Hindlimb muscle (tissue), 1 donor: ENCODE measurements at regions not wholly inside any gene's neighbourhood (a gene's known extent, or its start where the extent isn't known, plus 50 kb on each side); places are given as distances from the start of the nearest gene placed in this dataset.
"Not testable (repeated sequence)": the region's sequence is repeated elsewhere in the genome, so short reads cannot be mapped to it uniquely, and the experiment has no call there.

Source experiments
- DNase-seq: peaks from one replicate; pipeline ENCODE4 v3.0.0-alpha.2; 2013

- DNase-seq, result no peak
These were observed 84.6 kb upstream of the WDR72 start for GRCh38 chr15:53843869-53844569.

- DNase-seq, result no peak
These were observed 83.7 kb upstream of the WDR72 start for GRCh38 chr15:53843166-53843565.

- no peak for DNase-seq
These were observed 82.2 kb upstream of the WDR72 start for GRCh38 chr15:53841651-53842050.

GRCh38 chr15:53840681-53841080, 81.2 kb upstream of the WDR72 start:
- DNase-seq, result no peak

GRCh38 chr15:53837263-53837662, 77.8 kb upstream of the WDR72 start:
- DNase-seq, result no peak

GRCh38 chr15:53836618-53837017, 77.2 kb upstream of the WDR72 start:
- no peak for DNase-seq

GRCh38 chr15:53835309-53835708, 75.8 kb upstream of the WDR72 start:
- no peak for DNase-seq

- DNase-seq, result no peak
These were observed 74.8 kb upstream of the WDR72 start for GRCh38 chr15:53834214-53834613.

GRCh38 chr15:53833134-53833624, 73.7 kb upstream of the WDR72 start:
- peak; percentile 87 for DNase-seq

GRCh38 chr15:53831907-53832770, 72.7 kb upstream of the WDR72 start:
- no peak for DNase-seq

- DNase-seq, result no peak
These were observed 71.4 kb upstream of the WDR72 start for GRCh38 chr15:53830707-53831386.

- DNase-seq, result no peak
These were observed 70.5 kb upstream of the WDR72 start for GRCh38 chr15:53829923-53830459.

GRCh38 chr15:53829471-53829870, 70.0 kb upstream of the WDR72 start:
- DNase-seq, result no peak

GRCh38 chr15:53827355-53827754, 67.9 kb upstream of the WDR72 start:
- DNase-seq, result no peak

- no peak for DNase-seq
These were observed 52.1 kb upstream of the WDR72 start for GRCh38 chr15:53811530-53811929.

- not testable (repeated sequence) for DNase-seq
These were observed 50.8 kb upstream of the WDR72 start for GRCh38 chr15:53810306-53810705.
